Body of pancreas (tissue), 4 donors: ENCODE measurements at regions not wholly inside any gene's neighbourhood (a gene's known extent, or its start where the extent isn't known, plus 50 kb on each side); places are given as distances from the start of the nearest gene placed in this dataset.

Experiments
- POLR2A ChIP-seq, 3 donors: fragments of 450-650 bp; IDR thresholded peaks; one replicate each; pipeline ENCODE4 v1.6.1; 2016; ENCODE audit warnings: antibody characterized with exemption in 3 of 3, mild to moderate bottlenecking in 2 of 3
- TF ChIP-seq, protein P1 (sequence below), 7 experiments: fragments of 450-650 bp in 4 of 7; fragments of 200-600 bp in 3 of 7; sonication (generic) in 3 of 7; IDR thresholded peaks; one replicate each; pipeline ENCODE4 v1.5.1; 2016 to 2019; ENCODE audit warnings: antibody characterized with exemption in 7 of 7

- TF ChIP-seq, protein P1, sequence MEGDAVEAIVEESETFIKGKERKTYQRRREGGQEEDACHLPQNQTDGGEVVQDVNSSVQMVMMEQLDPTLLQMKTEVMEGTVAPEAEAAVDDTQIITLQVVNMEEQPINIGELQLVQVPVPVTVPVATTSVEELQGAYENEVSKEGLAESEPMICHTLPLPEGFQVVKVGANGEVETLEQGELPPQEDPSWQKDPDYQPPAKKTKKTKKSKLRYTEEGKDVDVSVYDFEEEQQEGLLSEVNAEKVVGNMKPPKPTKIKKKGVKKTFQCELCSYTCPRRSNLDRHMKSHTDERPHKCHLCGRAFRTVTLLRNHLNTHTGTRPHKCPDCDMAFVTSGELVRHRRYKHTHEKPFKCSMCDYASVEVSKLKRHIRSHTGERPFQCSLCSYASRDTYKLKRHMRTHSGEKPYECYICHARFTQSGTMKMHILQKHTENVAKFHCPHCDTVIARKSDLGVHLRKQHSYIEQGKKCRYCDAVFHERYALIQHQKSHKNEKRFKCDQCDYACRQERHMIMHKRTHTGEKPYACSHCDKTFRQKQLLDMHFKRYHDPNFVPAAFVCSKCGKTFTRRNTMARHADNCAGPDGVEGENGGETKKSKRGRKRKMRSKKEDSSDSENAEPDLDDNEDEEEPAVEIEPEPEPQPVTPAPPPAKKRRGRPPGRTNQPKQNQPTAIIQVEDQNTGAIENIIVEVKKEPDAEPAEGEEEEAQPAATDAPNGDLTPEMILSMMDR (IDR thresholded peaks at IDR 0.05): no peak
- no peak for TF ChIP-seq POLR2A (IDR thresholded peaks at IDR 0.05)
Observed at GRCh38 chr9:117480253-117480652, 65.4 kb upstream of the ASTN2 start.
